ENCODE measurements at regions not wholly inside any gene's neighbourhood (a gene's known extent, or its start where the extent isn't known, plus 50 kb on each side); places are given as distances from the start of the nearest gene placed in this dataset.
A peak's percentile ranks its signal among the peaks of the same experiment; 100 is the strongest.

- no peak for DNase-seq
Measured at GRCh38 chr15:31782016-31782783, 248.1 kb upstream of the CHRNA7 start.

- DNase-seq = no peak
Measured at GRCh38 chr15:31782951-31783350, 247.4 kb upstream of the CHRNA7 start.

GRCh38 chr15:31786360-31786759 lies 244.0 kb upstream of the CHRNA7 start:
- no peak for DNase-seq

GRCh38 chr15:31788104-31788503 lies 242.2 kb upstream of the CHRNA7 start:
- no peak for DNase-seq

GRCh38 chr15:31792611-31793199 lies 237.6 kb upstream of the CHRNA7 start:
- no peak for DNase-seq

- no peak for DNase-seq
Measured at GRCh38 chr15:31799319-31799714, 231.0 kb upstream of the CHRNA7 start.

- DNase-seq = peak in 1 of 2 experiments; percentile 29
Measured at GRCh38 chr15:31799715-31800321, 230.5 kb upstream of the CHRNA7 start.

- DNase-seq = no peak
Measured at GRCh38 chr15:31801152-31801551, 229.2 kb upstream of the CHRNA7 start.

GRCh38 chr15:31802761-31803160 lies 227.6 kb upstream of the CHRNA7 start:
- no peak for DNase-seq

GRCh38 chr15:31803388-31803884 lies 226.9 kb upstream of the CHRNA7 start:
- no peak for DNase-seq

GRCh38 chr15:31805090-31805662 lies 225.1 kb upstream of the CHRNA7 start:
- DNase-seq = no peak

- no peak for DNase-seq
Measured at GRCh38 chr15:31806106-31806505, 224.2 kb upstream of the CHRNA7 start.

GRCh38 chr15:31811641-31812040 lies 218.7 kb upstream of the CHRNA7 start:
- peak; percentile 72 to 95 for DNase-seq

GRCh38 chr15:31814082-31814481 lies 216.2 kb upstream of the CHRNA7 start:
- no peak for DNase-seq

GRCh38 chr15:31815411-31816155 lies 214.7 kb upstream of the CHRNA7 start:
- no peak for DNase-seq

- no peak for DNase-seq
Measured at GRCh38 chr15:31822463-31822862, 207.9 kb upstream of the CHRNA7 start.

- DNase-seq = peak; percentile 76 to 85
Measured at GRCh38 chr15:31824024-31824423, 206.3 kb upstream of the CHRNA7 start.

GRCh38 chr15:31828594-31828993 lies 201.7 kb upstream of the CHRNA7 start:
- no peak for DNase-seq

- DNase-seq = no peak
Measured at GRCh38 chr15:31830591-31830990, 199.7 kb upstream of the CHRNA7 start.

- DNase-seq = peak in 1 of 2 experiments; percentile 44
Measured at GRCh38 chr15:31831596-31831995, 198.7 kb upstream of the CHRNA7 start.

- DNase-seq = no peak
Measured at GRCh38 chr15:31834654-31835053, 195.7 kb upstream of the CHRNA7 start.

- DNase-seq = no peak
Measured at GRCh38 chr15:31839388-31839787, 190.9 kb upstream of the CHRNA7 start.

Data from cerebellar nuclear complex (tissue), 1 donor.